HEK293T (cell line): ENCODE measurements at regions not wholly inside any gene's neighbourhood (a gene's known extent, or its start where the extent isn't known, plus 50 kb on each side); places are given as distances from the start of the nearest gene placed in this dataset.

Source experiments
- FOXM1 ChIP-seq: fragments of 450-650 bp; IDR thresholded peaks from 2 replicates; pipeline ENCODE4 v1.6.1; 2017; ENCODE audit warnings: mild to moderate bottlenecking, borderline replicate concordance
- NFRKB ChIP-seq: fragments of 450-650 bp; IDR thresholded peaks from 2 replicates; pipeline ENCODE4 v1.6.1; 2016; ENCODE audit warnings: mild to moderate bottlenecking, moderate library complexity
- SP1 ChIP-seq: fragments of 450-650 bp; IDR thresholded peaks from 2 replicates; pipeline ENCODE4 v1.6.1; 2017
- SUZ12 ChIP-seq: fragments of 450-650 bp; IDR thresholded peaks from 2 replicates; pipeline ENCODE4 v1.6.1; 2016; ENCODE audit warnings: mild to moderate bottlenecking

- TF ChIP-seq FOXM1 (no peak), NFRKB (no peak), SP1 (no peak), SUZ12 (no peak)
Observed at GRCh38 chr21:35585878-35586277, 474.4 kb downstream of the SETD4 start.
